ENCODE measurements at regions not wholly inside any gene's neighbourhood (a gene's known extent, or its start where the extent isn't known, plus 50 kb on each side); places are given as distances from the start of the nearest gene placed in this dataset.

- Histone ChIP-seq H3K27ac (ENCODE audit: insufficient read depth, low read depth, low read length) (no peak overlapping the region), H3K36me3 (ENCODE audit: control insufficient read depth in 2 of 2, extremely low read depth in 1 of 2, insufficient read depth in 2 of 2, low read length in 2 of 2) (no peaks in the 10 kb centered on the region), H3K4me1 (ENCODE audit: control insufficient read depth, extremely low read depth, insufficient read depth, low read length) (no peaks in the 10 kb centered on the region), H3K4me3 (replicated peaks in 1 of 3; ENCODE audit: insufficient read depth in 1 of 3, low read depth in 1 of 3, low read length in 3 of 3) (no peak overlapping the region), H4K20me1 (replicated peaks; ENCODE audit: control insufficient read depth, extremely low read depth, insufficient read depth, low read length) (no peaks in the 10 kb centered on the region), H3K9me1 (replicated peaks; ENCODE audit: control insufficient read depth, extremely low read depth, insufficient read depth, low read length) (no peaks in the 10 kb centered on the region), H2AFZ (ENCODE audit: low read depth, low read length) (no peak overlapping the region), H3K79me2 (ENCODE audit: control insufficient read depth, insufficient read depth, low read length) (no peaks in the 10 kb centered on the region), H3K9ac (replicated peaks; ENCODE audit: extremely low read depth, insufficient read depth, low read length) (no peak overlapping the region), H3K9me3 (replicated peaks; ENCODE audit: control insufficient read depth, insufficient read depth, low read length) (peaks cover 3% of the 10 kb centered on the region), H3K4me2 (ENCODE audit: insufficient read depth, low read length) (no peak overlapping the region), H3K27me3 (ENCODE audit: control insufficient read depth in 2 of 2, insufficient read depth in 2 of 2, low read length in 2 of 2) (no peaks in the 10 kb centered on the region)
- ChIA-PET POLR2A (no interaction called here), CTCF (no interaction called here)
- no peak for TF ChIP-seq POLR2AphosphoS5 (IDR thresholded peaks at IDR 0.05; ENCODE audit: insufficient read depth, low read depth, low read length)
- no peak for TF ChIP-seq GATA2 (IDR thresholded peaks at IDR 0.05; ENCODE audit: insufficient read depth, insufficient read length, low read depth, low read length)
- no peak for TF ChIP-seq CTCF (IDR thresholded peaks at IDR 0.05; ENCODE audit: extremely low read depth in 1 of 2, insufficient read depth in 1 of 2, low read depth in 1 of 2, low read length in 2 of 2)
- no peak for TF ChIP-seq POLR2A (IDR thresholded peaks at IDR 0.05; ENCODE audit: low read depth, low read length)
- no peak for TF ChIP-seq FOS (IDR thresholded peaks at IDR 0.05; ENCODE audit: borderline replicate concordance, insufficient read depth, low read length)
- TF ChIP-seq EZH2 (IDR thresholded peaks at IDR 0.05; ENCODE audit: borderline replicate concordance, low read depth, low read length, severe bottlenecking) = no peak
- TF ChIP-seq JUN (IDR thresholded peaks at IDR 0.05; ENCODE audit: borderline replicate concordance, insufficient read depth, insufficient read length, low read depth) = no peak
- no peak for TF ChIP-seq MYC (IDR thresholded peaks at IDR 0.05; ENCODE audit: low read depth, low read length)
- TF ChIP-seq MAX (IDR thresholded peaks at IDR 0.05; ENCODE audit: insufficient read depth, insufficient read length) = no peak
- FAIRE-seq (no peak), DNase-seq (ENCODE audit: low read depth, low spot score) (no peak)
- intact Hi-C loops (cut with micrococcal nuclease) = no loop called here
- no TSS peak for BruUV-seq (replicated peaks)
- dilution Hi-C loops (cut with MboI; ENCODE audit: extremely low pct_ligation_motif_present, low sequenced_read_pairs) = no loop called here
Observed at GRCh38 chr9:29439961-29440360, 1866.7 kb upstream of the C9orf72 start.
